ENCODE measurements at regions not wholly inside any gene's neighbourhood (a gene's known extent, or its start where the extent isn't known, plus 50 kb on each side); places are given as distances from the start of the nearest gene placed in this dataset.
"Not testable (repeated sequence)": the region's sequence is repeated elsewhere in the genome, so short reads cannot be mapped to it uniquely, and the experiment has no call there.

GRCh38 chrX:74030766-74031165, 178.3 kb upstream of the XIST start:
- WGBS, 3 donors = no CpG with 5 or more reads among the region's 1 CpG
- not testable (repeated sequence) for H3K27me3 ChIP-seq (ENCODE audit: control insufficient read depth in 3 of 3, insufficient read depth in 3 of 3, low read length in 3 of 3); H3K36me3 ChIP-seq (ENCODE audit: control insufficient read depth in 3 of 3, insufficient read depth in 2 of 3, low read depth in 1 of 3, low read length in 3 of 3); H3K4me1 ChIP-seq (ENCODE audit: control insufficient read depth in 3 of 3, insufficient read depth in 2 of 3, low read depth in 1 of 3, low read length in 2 of 3); H3K9me3 ChIP-seq (ENCODE audit: control insufficient read depth in 2 of 2, insufficient read depth in 1 of 2, low read depth in 1 of 2, low read length in 1 of 2); DNase-seq; H3K4me3 ChIP-seq (ENCODE audit: low read depth in 1 of 3, low read length in 3 of 3); FAIRE-seq; H3K27ac ChIP-seq (ENCODE audit: low read depth in 1 of 3, low read length in 2 of 3)

- not testable (repeated sequence) for H3K36me3 ChIP-seq (ENCODE audit: control insufficient read depth in 3 of 3, insufficient read depth in 2 of 3, low read depth in 1 of 3, low read length in 3 of 3); H3K9me3 ChIP-seq (ENCODE audit: control insufficient read depth in 2 of 2, insufficient read depth in 1 of 2, low read depth in 1 of 2, low read length in 1 of 2); FAIRE-seq; DNase-seq; H3K27ac ChIP-seq (ENCODE audit: low read depth in 1 of 3, low read length in 2 of 3); H3K4me1 ChIP-seq (ENCODE audit: control insufficient read depth in 3 of 3, insufficient read depth in 2 of 3, low read depth in 1 of 3, low read length in 2 of 3); H3K4me3 ChIP-seq (ENCODE audit: low read depth in 1 of 3, low read length in 3 of 3); H3K27me3 ChIP-seq (ENCODE audit: control insufficient read depth in 3 of 3, insufficient read depth in 3 of 3, low read length in 3 of 3)
- 88 to 97% (median 96%) methylated on average over 3 of the region's 3 CpGs for WGBS, 3 donors
Measured at GRCh38 chrX:74025145-74025544, 172.6 kb upstream of the XIST start.

- Histone ChIP-seq H3K27ac (ENCODE audit: low read depth in 1 of 3, low read length in 2 of 3) (no peak overlapping the region), H3K4me3 (ENCODE audit: low read depth in 1 of 3, low read length in 3 of 3) (no peak overlapping the region), H3K27me3 (ENCODE audit: control insufficient read depth in 3 of 3, insufficient read depth in 3 of 3, low read length in 3 of 3) (no peaks in the 10 kb centered on the region), H3K9me3 (ENCODE audit: control insufficient read depth in 2 of 2, insufficient read depth in 1 of 2, low read depth in 1 of 2, low read length in 1 of 2) (peaks cover 0 to 3% of the 10 kb centered on the region in 2 donors), H3K36me3 (ENCODE audit: control insufficient read depth in 3 of 3, insufficient read depth in 2 of 3, low read depth in 1 of 3, low read length in 3 of 3) (no peaks in the 10 kb centered on the region), H3K4me1 (ENCODE audit: control insufficient read depth in 3 of 3, insufficient read depth in 2 of 3, low read depth in 1 of 3, low read length in 2 of 3) (no peaks in the 10 kb centered on the region)
- 75 to 87% (median 85%) methylated on average over 2 of the region's 2 CpGs for WGBS, 3 donors
- DNase-seq = no peak
- FAIRE-seq = no peak
Measured at GRCh38 chrX:74023203-74023602, 170.7 kb upstream of the XIST start.

GRCh38 chrX:74018253-74018652, 165.7 kb upstream of the XIST start:
- WGBS, 3 donors = 96 to 99% (median 97%) methylated on average over 8 of the region's 8 CpGs
- no peaks in the 10 kb centered on the region for H3K27me3 ChIP-seq (ENCODE audit: control insufficient read depth in 3 of 3, insufficient read depth in 3 of 3, low read length in 3 of 3)
- H3K9me3 ChIP-seq (ENCODE audit: control insufficient read depth in 2 of 2, insufficient read depth in 1 of 2, low read depth in 1 of 2, low read length in 1 of 2) = peaks cover 0 to under 1% of the 10 kb centered on the region in 2 donors
- FAIRE-seq (no peak), DNase-seq (no peak)
- H3K36me3 ChIP-seq (ENCODE audit: control insufficient read depth in 3 of 3, insufficient read depth in 2 of 3, low read depth in 1 of 3, low read length in 3 of 3) = no peaks in the 10 kb centered on the region
- no peaks in the 10 kb centered on the region for H3K4me1 ChIP-seq (ENCODE audit: control insufficient read depth in 3 of 3, insufficient read depth in 2 of 3, low read depth in 1 of 3, low read length in 2 of 3)
- no peak overlapping the region for H3K27ac ChIP-seq (ENCODE audit: low read depth in 1 of 3, low read length in 2 of 3)
- H3K4me3 ChIP-seq (ENCODE audit: low read depth in 1 of 3, low read length in 3 of 3) = no peak overlapping the region

GRCh38 chrX:74015379-74016019, 163.0 kb upstream of the XIST start:
- Histone ChIP-seq H3K36me3 (ENCODE audit: control insufficient read depth in 3 of 3, insufficient read depth in 2 of 3, low read depth in 1 of 3, low read length in 3 of 3) (no peaks in the 10 kb centered on the region), H3K4me1 (ENCODE audit: control insufficient read depth in 3 of 3, insufficient read depth in 2 of 3, low read depth in 1 of 3, low read length in 2 of 3) (no peaks in the 10 kb centered on the region), H3K27ac (ENCODE audit: low read depth in 1 of 3, low read length in 2 of 3) (no peak overlapping the region), H3K27me3 (ENCODE audit: control insufficient read depth in 3 of 3, insufficient read depth in 3 of 3, low read length in 3 of 3) (no peaks in the 10 kb centered on the region), H3K9me3 (ENCODE audit: control insufficient read depth in 2 of 2, insufficient read depth in 1 of 2, low read depth in 1 of 2, low read length in 1 of 2) (no peaks in the 10 kb centered on the region), H3K4me3 (ENCODE audit: low read depth in 1 of 3, low read length in 3 of 3) (no peak overlapping the region)
- 20 to 22% (median 21%) methylated on average over 7 of the region's 7 CpGs for WGBS, 3 donors
- FAIRE-seq = peak; percentile 79
- peak; percentile 58 to 69 for DNase-seq

- H3K4me1 ChIP-seq (ENCODE audit: control insufficient read depth in 3 of 3, insufficient read depth in 2 of 3, low read depth in 1 of 3, low read length in 2 of 3) = no peaks in the 10 kb centered on the region
- WGBS, 3 donors = 84 to 89% (median 89%) methylated on average over 2 of the region's 2 CpGs
- no peak for FAIRE-seq
- no peak for DNase-seq
- H3K27ac ChIP-seq (ENCODE audit: low read depth in 1 of 3, low read length in 2 of 3) = no peak overlapping the region
- no peak overlapping the region for H3K4me3 ChIP-seq (ENCODE audit: low read depth in 1 of 3, low read length in 3 of 3)
- no peaks in the 10 kb centered on the region for H3K27me3 ChIP-seq (ENCODE audit: control insufficient read depth in 3 of 3, insufficient read depth in 3 of 3, low read length in 3 of 3)
- no peaks in the 10 kb centered on the region for H3K9me3 ChIP-seq (ENCODE audit: control insufficient read depth in 2 of 2, insufficient read depth in 1 of 2, low read depth in 1 of 2, low read length in 1 of 2)
- H3K36me3 ChIP-seq (ENCODE audit: control insufficient read depth in 3 of 3, insufficient read depth in 2 of 3, low read depth in 1 of 3, low read length in 3 of 3) = no peaks in the 10 kb centered on the region
Measured at GRCh38 chrX:74009041-74009440, 156.5 kb upstream of the XIST start.

- WGBS, 3 donors = 97 to 99% (median 99%) methylated on average over 6 of the region's 6 CpGs
- DNase-seq (no peak), FAIRE-seq (no peak)
- H3K4me1 ChIP-seq (ENCODE audit: control insufficient read depth in 3 of 3, insufficient read depth in 2 of 3, low read depth in 1 of 3, low read length in 2 of 3) = no peaks in the 10 kb centered on the region
- no peak overlapping the region for H3K4me3 ChIP-seq (ENCODE audit: low read depth in 1 of 3, low read length in 3 of 3)
- no peaks in the 10 kb centered on the region for H3K27me3 ChIP-seq (ENCODE audit: control insufficient read depth in 3 of 3, insufficient read depth in 3 of 3, low read length in 3 of 3)
- no peak overlapping the region for H3K27ac ChIP-seq (ENCODE audit: low read depth in 1 of 3, low read length in 2 of 3)
- peaks cover 0 to 12% (median 0%) of the 10 kb centered on the region in 3 donors for H3K36me3 ChIP-seq (ENCODE audit: control insufficient read depth in 3 of 3, insufficient read depth in 2 of 3, low read depth in 1 of 3, low read length in 3 of 3)
- H3K9me3 ChIP-seq (ENCODE audit: control insufficient read depth in 2 of 2, insufficient read depth in 1 of 2, low read depth in 1 of 2, low read length in 1 of 2) = peaks cover 0 to 5% of the 10 kb centered on the region in 2 donors
Measured at GRCh38 chrX:73992019-73992418, 139.5 kb upstream of the XIST start.

GRCh38 chrX:73987166-73987565, 134.7 kb upstream of the XIST start:
- FAIRE-seq = no peak
- H3K36me3 ChIP-seq (ENCODE audit: control insufficient read depth in 3 of 3, insufficient read depth in 2 of 3, low read depth in 1 of 3, low read length in 3 of 3) = peaks cover 0 to 18% (median 2%) of the 10 kb centered on the region in 3 donors
- H3K4me1 ChIP-seq (ENCODE audit: control insufficient read depth in 3 of 3, insufficient read depth in 2 of 3, low read depth in 1 of 3, low read length in 2 of 3) = no peaks in the 10 kb centered on the region
- H3K27me3 ChIP-seq (ENCODE audit: control insufficient read depth in 3 of 3, insufficient read depth in 3 of 3, low read length in 3 of 3) = no peaks in the 10 kb centered on the region
- H3K27ac ChIP-seq (ENCODE audit: low read depth in 1 of 3, low read length in 2 of 3) = no peak overlapping the region
- no peak for DNase-seq
- peaks cover 0 to 3% of the 10 kb centered on the region in 2 donors for H3K9me3 ChIP-seq (ENCODE audit: control insufficient read depth in 2 of 2, insufficient read depth in 1 of 2, low read depth in 1 of 2, low read length in 1 of 2)
- no peak overlapping the region for H3K4me3 ChIP-seq (ENCODE audit: low read depth in 1 of 3, low read length in 3 of 3)

- no peaks in the 10 kb centered on the region for H3K4me1 ChIP-seq (ENCODE audit: control insufficient read depth in 3 of 3, insufficient read depth in 2 of 3, low read depth in 1 of 3, low read length in 2 of 3)
- peaks cover 0 to 7% (median 2%) of the 10 kb centered on the region in 3 donors for H3K36me3 ChIP-seq (ENCODE audit: control insufficient read depth in 3 of 3, insufficient read depth in 2 of 3, low read depth in 1 of 3, low read length in 3 of 3)
- H3K27ac ChIP-seq (ENCODE audit: low read depth in 1 of 3, low read length in 2 of 3) = no peak overlapping the region
- no peaks in the 10 kb centered on the region for H3K27me3 ChIP-seq (ENCODE audit: control insufficient read depth in 3 of 3, insufficient read depth in 3 of 3, low read length in 3 of 3)
- WGBS, 3 donors = 70 to 84% (median 73%) methylated on average over 5 of the region's 5 CpGs
- DNase-seq (no peak), FAIRE-seq (no peak)
- H3K4me3 ChIP-seq (ENCODE audit: low read depth in 1 of 3, low read length in 3 of 3) = no peak overlapping the region
- no peaks in the 10 kb centered on the region for H3K9me3 ChIP-seq (ENCODE audit: control insufficient read depth in 2 of 2, insufficient read depth in 1 of 2, low read depth in 1 of 2, low read length in 1 of 2)
Measured at GRCh38 chrX:73979551-73980131, 127.1 kb upstream of the XIST start.

Data from small intestine (tissue), 7 donors.